Mucosa of rectum (tissue), 2 donors: ENCODE measurements at regions not wholly inside any gene's neighbourhood (a gene's known extent, or its start where the extent isn't known, plus 50 kb on each side); places are given as distances from the start of the nearest gene placed in this dataset.

Experiments
- H3K27ac ChIP-seq, 2 donors: one replicate each; pipeline ENCODE4 v1.7.0; 2013; ENCODE audit warnings: inconsistent platforms in 2 of 2, low read depth in 2 of 2, low read length in 2 of 2
- H3K27me3 ChIP-seq, 2 donors: one replicate each; pipeline ENCODE4 v1.7.0; 2013; ENCODE audit warnings: low read length in 2 of 2; ENCODE audit not compliant: control insufficient read depth in 2 of 2, insufficient read depth in 2 of 2
- H3K36me3 ChIP-seq, 2 donors: one replicate each; pipeline ENCODE4 v1.7.0; 2013; ENCODE audit warnings: low read length in 2 of 2; ENCODE audit not compliant: control insufficient read depth in 2 of 2, insufficient read depth in 2 of 2
- H3K4me1 ChIP-seq, 2 donors: one replicate each; pipeline ENCODE4 v1.7.0; 2013; ENCODE audit warnings: low read length in 2 of 2, mild to moderate bottlenecking in 1 of 2; ENCODE audit not compliant: control insufficient read depth in 2 of 2, insufficient read depth in 2 of 2
- H3K4me3 ChIP-seq, 2 donors: one replicate each; pipeline ENCODE4 v1.7.0; 2013; ENCODE audit warnings: low read length in 2 of 2
- H3K9ac ChIP-seq, 2 donors: one replicate each; pipeline ENCODE4 v1.7.0; 2013; ENCODE audit warnings: low read length in 2 of 2, low read depth in 1 of 2, mild to moderate bottlenecking in 1 of 2
- H3K9me3 ChIP-seq, 2 donors: one replicate each; pipeline ENCODE4 v1.7.0; 2013; ENCODE audit warnings: low read length in 2 of 2; ENCODE audit not compliant: control insufficient read depth in 2 of 2
- donor health status: healthy.
- donor health status: Normal muscosa, but diverticular disease.

GRCh38 chr3:117128872-117129271 lies 419.3 kb downstream of the TUSC7 start:
- Histone ChIP-seq H3K4me3 (no peak overlapping the region), H3K36me3 (no peaks in the 10 kb centered on the region), H3K27ac (no peak overlapping the region)

GRCh38 chr3:117129516-117129915 lies 419.9 kb downstream of the TUSC7 start:
- Histone ChIP-seq H3K9ac (no peak overlapping the region), H3K9me3 (no peaks in the 10 kb centered on the region), H3K27me3 (no peaks in the 10 kb centered on the region), H3K4me1 (no peaks in the 10 kb centered on the region), H3K27ac (no peak overlapping the region), H3K36me3 (no peaks in the 10 kb centered on the region), H3K4me3 (no peak overlapping the region)

More at GRCh38 chr3:117128872-117129271, 419.3 kb downstream of the TUSC7 start:
- H3K27me3 ChIP-seq, result no peaks in the 10 kb centered on the region
- no peak overlapping the region for H3K9ac ChIP-seq
- no peaks in the 10 kb centered on the region for H3K4me1 ChIP-seq
- no peaks in the 10 kb centered on the region for H3K9me3 ChIP-seq

- H3K27ac ChIP-seq, result no peak overlapping the region
- no peaks in the 10 kb centered on the region for H3K36me3 ChIP-seq
- no peak overlapping the region for H3K9ac ChIP-seq
- H3K9me3 ChIP-seq, result no peaks in the 10 kb centered on the region
- no peaks in the 10 kb centered on the region for H3K27me3 ChIP-seq
- no peaks in the 10 kb centered on the region for H3K4me1 ChIP-seq
- no peak overlapping the region for H3K4me3 ChIP-seq
These were observed 420.6 kb downstream of the TUSC7 start for GRCh38 chr3:117130222-117130621.

- H3K9me3 ChIP-seq, result no peaks in the 10 kb centered on the region
- H3K27me3 ChIP-seq, result no peaks in the 10 kb centered on the region
- no peaks in the 10 kb centered on the region for H3K36me3 ChIP-seq
- H3K27ac ChIP-seq, result no peak overlapping the region
- no peak overlapping the region for H3K9ac ChIP-seq
- no peaks in the 10 kb centered on the region for H3K4me1 ChIP-seq
- no peak overlapping the region for H3K4me3 ChIP-seq
These were observed 421.7 kb downstream of the TUSC7 start for GRCh38 chr3:117131259-117131658.

- Histone ChIP-seq H3K4me1 (no peaks in the 10 kb centered on the region), H3K9ac (no peak overlapping the region), H3K36me3 (no peaks in the 10 kb centered on the region), H3K27me3 (no peaks in the 10 kb centered on the region), H3K4me3 (no peak overlapping the region), H3K27ac (no peak overlapping the region), H3K9me3 (no peaks in the 10 kb centered on the region)
These were observed 423.5 kb downstream of the TUSC7 start for GRCh38 chr3:117133066-117133465.

- no peaks in the 10 kb centered on the region for H3K9me3 ChIP-seq
- H3K4me1 ChIP-seq, result no peaks in the 10 kb centered on the region
- H3K27me3 ChIP-seq, result no peaks in the 10 kb centered on the region
- H3K9ac ChIP-seq, result no peak overlapping the region
- no peaks in the 10 kb centered on the region for H3K36me3 ChIP-seq
- no peak overlapping the region for H3K4me3 ChIP-seq
- no peak overlapping the region for H3K27ac ChIP-seq
These were observed 425.6 kb downstream of the TUSC7 start for GRCh38 chr3:117135207-117135606.

- no peaks in the 10 kb centered on the region for H3K27me3 ChIP-seq
- no peaks in the 10 kb centered on the region for H3K9me3 ChIP-seq
- no peak overlapping the region for H3K4me3 ChIP-seq
- H3K4me1 ChIP-seq, result no peaks in the 10 kb centered on the region
- no peak overlapping the region for H3K27ac ChIP-seq
- H3K36me3 ChIP-seq, result no peaks in the 10 kb centered on the region
- H3K9ac ChIP-seq, result no peak overlapping the region
These were observed 426.4 kb downstream of the TUSC7 start for GRCh38 chr3:117136003-117136402.

- Histone ChIP-seq H3K4me3 (no peak overlapping the region), H3K27me3 (no peaks in the 10 kb centered on the region), H3K9me3 (no peaks in the 10 kb centered on the region), H3K27ac (no peak overlapping the region), H3K36me3 (no peaks in the 10 kb centered on the region), H3K4me1 (no peaks in the 10 kb centered on the region), H3K9ac (no peak overlapping the region)
These were observed 427.5 kb downstream of the TUSC7 start for GRCh38 chr3:117137065-117137464.

- Histone ChIP-seq H3K27me3 (no peaks in the 10 kb centered on the region), H3K9ac (no peak overlapping the region), H3K4me3 (no peak overlapping the region), H3K36me3 (no peaks in the 10 kb centered on the region), H3K27ac (no peak overlapping the region), H3K4me1 (no peaks in the 10 kb centered on the region), H3K9me3 (no peaks in the 10 kb centered on the region)
These were observed 430.1 kb downstream of the TUSC7 start for GRCh38 chr3:117139681-117140080.

GRCh38 chr3:117141812-117142211 lies 432.2 kb downstream of the TUSC7 start:
- no peaks in the 10 kb centered on the region for H3K4me1 ChIP-seq
- no peaks in the 10 kb centered on the region for H3K27me3 ChIP-seq
- no peak overlapping the region for H3K9ac ChIP-seq
- H3K36me3 ChIP-seq, result no peaks in the 10 kb centered on the region
- no peak overlapping the region for H3K4me3 ChIP-seq
- no peaks in the 10 kb centered on the region for H3K9me3 ChIP-seq
- H3K27ac ChIP-seq, result no peak overlapping the region

GRCh38 chr3:117144853-117145252 lies 435.3 kb downstream of the TUSC7 start:
- no peak overlapping the region for H3K9ac ChIP-seq
- H3K27ac ChIP-seq, result no peak overlapping the region
- H3K36me3 ChIP-seq, result no peaks in the 10 kb centered on the region
- H3K4me3 ChIP-seq, result no peak overlapping the region
- no peaks in the 10 kb centered on the region for H3K27me3 ChIP-seq
- H3K9me3 ChIP-seq, result no peaks in the 10 kb centered on the region
- H3K4me1 ChIP-seq, result no peaks in the 10 kb centered on the region
